IMR-90 (cell line): ENCODE measurements at regions not wholly inside any gene's neighbourhood (a gene's known extent, or its start where the extent isn't known, plus 50 kb on each side); places are given as distances from the start of the nearest gene placed in this dataset.

Experiments
- CTCF ChIP-seq: conservative IDR thresholded peaks from 2 replicates; pipeline ENCODE4 v1.5.1; 2012; ENCODE audit warnings: mild to moderate bottlenecking, low read depth, low read length, improper control_type of control experiment
- SMC3 ChIP-seq: fragments of 150-350 bp; IDR thresholded peaks from 2 replicates; pipeline ENCODE4 v1.6.1; 2016; ENCODE audit warnings: low read depth, mild to moderate bottlenecking, antibody characterized with exemption, low read length, moderate library complexity

GRCh38 chr2:53397085-53397484 lies 370.5 kb upstream of the CHAC2 start:
- TF ChIP-seq CTCF (no peak), SMC3 (no peak)
